ENCODE measurements at regions not wholly inside any gene's neighbourhood (a gene's known extent, or its start where the extent isn't known, plus 50 kb on each side); places are given as distances from the start of the nearest gene placed in this dataset.

DNA sequence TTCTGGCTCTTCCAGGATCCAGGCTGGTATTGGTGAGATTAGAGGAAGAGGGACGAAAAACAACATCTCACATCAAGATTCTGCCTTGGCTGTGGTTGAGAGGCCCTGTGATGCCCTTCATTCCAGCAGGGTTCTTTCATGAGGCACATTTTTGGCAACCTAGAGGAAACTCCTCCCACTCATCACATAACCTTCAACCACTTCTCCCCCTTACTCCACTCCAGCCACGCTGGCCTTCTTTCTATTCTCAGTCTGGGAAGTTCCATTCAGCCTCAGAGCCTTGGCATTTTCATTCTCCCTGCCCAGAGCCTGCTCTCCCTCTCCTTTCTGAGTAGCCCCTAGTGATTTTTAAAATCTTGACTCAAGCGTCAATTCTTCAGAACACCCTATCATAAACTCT is 337.5 kb downstream of the ZSWIM6 start:
- no peak for ATAC-seq
- TF ChIP-seq ZNF565 (CRISPR knock-in tag; conservative IDR thresholded peaks at IDR 0.05; ENCODE audit: low read depth), result no peak
- TF ChIP-seq SNAI2 (CRISPR knock-in tag; IDR thresholded peaks at IDR 0.05), result no peak
- no peak for TF ChIP-seq PPARA (CRISPR knock-in tag; IDR thresholded peaks at IDR 0.05; ENCODE audit: borderline replicate concordance)
- TF ChIP-seq RARB (CRISPR knock-in tag; IDR thresholded peaks at IDR 0.05), result no peak

DNA sequence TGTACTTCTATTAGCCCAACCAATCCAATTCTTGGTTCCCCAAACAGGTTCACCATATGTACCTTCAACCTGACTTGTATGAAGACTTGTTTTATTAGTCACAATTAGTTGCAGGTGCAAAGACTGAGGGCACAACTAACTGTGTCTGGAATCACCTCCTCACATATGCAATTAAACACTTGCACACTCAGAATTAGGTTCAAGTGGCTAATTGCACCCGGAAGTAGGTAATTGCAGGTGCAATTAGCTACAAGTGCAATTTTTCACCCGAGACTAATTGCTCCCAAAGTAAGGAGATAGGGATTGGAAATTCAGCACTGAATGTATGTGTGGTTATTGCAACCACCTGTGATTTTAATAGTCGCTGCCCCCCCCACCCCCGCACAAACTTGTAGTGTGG is 338.9 kb downstream of the ZSWIM6 start:
- no peak for TF ChIP-seq TOX (CRISPR knock-in tag; IDR thresholded peaks at IDR 0.05; ENCODE audit: borderline replicate concordance)
- no peak for TF ChIP-seq ZNF565 (CRISPR knock-in tag; conservative IDR thresholded peaks at IDR 0.05; ENCODE audit: low read depth)
- TF ChIP-seq ESRRG (CRISPR knock-in tag; IDR thresholded peaks at IDR 0.05), result no peak
- TF ChIP-seq BACH2 (CRISPR knock-in tag; IDR thresholded peaks at IDR 0.05; ENCODE audit: borderline replicate concordance), result no peak
- TF ChIP-seq, protein P1, sequence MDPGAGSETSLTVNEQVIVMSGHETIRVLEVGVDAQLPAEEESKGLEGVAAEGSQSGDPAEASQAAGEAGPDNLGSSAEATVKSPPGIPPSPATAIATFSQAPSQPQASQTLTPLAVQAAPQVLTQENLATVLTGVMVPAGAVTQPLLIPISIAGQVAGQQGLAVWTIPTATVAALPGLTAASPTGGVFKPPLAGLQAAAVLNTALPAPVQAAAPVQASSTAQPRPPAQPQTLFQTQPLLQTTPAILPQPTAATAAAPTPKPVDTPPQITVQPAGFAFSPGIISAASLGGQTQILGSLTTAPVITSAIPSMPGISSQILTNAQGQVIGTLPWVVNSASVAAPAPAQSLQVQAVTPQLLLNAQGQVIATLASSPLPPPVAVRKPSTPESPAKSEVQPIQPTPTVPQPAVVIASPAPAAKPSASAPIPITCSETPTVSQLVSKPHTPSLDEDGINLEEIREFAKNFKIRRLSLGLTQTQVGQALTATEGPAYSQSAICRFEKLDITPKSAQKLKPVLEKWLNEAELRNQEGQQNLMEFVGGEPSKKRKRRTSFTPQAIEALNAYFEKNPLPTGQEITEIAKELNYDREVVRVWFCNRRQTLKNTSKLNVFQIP (CRISPR knock-in tag; IDR thresholded peaks at IDR 0.05; ENCODE audit: borderline replicate concordance, low read depth), result no peak
- TF ChIP-seq SNAI2 (CRISPR knock-in tag; IDR thresholded peaks at IDR 0.05), result no peak
- TF ChIP-seq, protein P2, sequence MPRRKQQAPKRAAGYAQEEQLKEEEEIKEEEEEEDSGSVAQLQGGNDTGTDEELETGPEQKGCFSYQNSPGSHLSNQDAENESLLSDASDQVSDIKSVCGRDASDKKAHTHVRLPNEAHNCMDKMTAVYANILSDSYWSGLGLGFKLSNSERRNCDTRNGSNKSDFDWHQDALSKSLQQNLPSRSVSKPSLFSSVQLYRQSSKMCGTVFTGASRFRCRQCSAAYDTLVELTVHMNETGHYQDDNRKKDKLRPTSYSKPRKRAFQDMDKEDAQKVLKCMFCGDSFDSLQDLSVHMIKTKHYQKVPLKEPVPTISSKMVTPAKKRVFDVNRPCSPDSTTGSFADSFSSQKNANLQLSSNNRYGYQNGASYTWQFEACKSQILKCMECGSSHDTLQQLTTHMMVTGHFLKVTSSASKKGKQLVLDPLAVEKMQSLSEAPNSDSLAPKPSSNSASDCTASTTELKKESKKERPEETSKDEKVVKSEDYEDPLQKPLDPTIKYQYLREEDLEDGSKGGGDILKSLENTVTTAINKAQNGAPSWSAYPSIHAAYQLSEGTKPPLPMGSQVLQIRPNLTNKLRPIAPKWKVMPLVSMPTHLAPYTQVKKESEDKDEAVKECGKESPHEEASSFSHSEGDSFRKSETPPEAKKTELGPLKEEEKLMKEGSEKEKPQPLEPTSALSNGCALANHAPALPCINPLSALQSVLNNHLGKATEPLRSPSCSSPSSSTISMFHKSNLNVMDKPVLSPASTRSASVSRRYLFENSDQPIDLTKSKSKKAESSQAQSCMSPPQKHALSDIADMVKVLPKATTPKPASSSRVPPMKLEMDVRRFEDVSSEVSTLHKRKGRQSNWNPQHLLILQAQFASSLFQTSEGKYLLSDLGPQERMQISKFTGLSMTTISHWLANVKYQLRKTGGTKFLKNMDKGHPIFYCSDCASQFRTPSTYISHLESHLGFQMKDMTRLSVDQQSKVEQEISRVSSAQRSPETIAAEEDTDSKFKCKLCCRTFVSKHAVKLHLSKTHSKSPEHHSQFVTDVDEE (CRISPR knock-in tag; IDR thresholded peaks at IDR 0.05), result no peak
- no peak for TF ChIP-seq ZFP3 (CRISPR knock-in tag; IDR thresholded peaks at IDR 0.05)
- TF ChIP-seq TCF4 (CRISPR knock-in tag; IDR thresholded peaks at IDR 0.05; ENCODE audit: borderline replicate concordance), result no peak
- TF ChIP-seq OSR1 (CRISPR knock-in tag; IDR thresholded peaks at IDR 0.05), result no peak
- no peak for TF ChIP-seq ARNTL (CRISPR knock-in tag; IDR thresholded peaks at IDR 0.05; ENCODE audit: borderline replicate concordance, low read depth)
- no peak for TF ChIP-seq ISL1 (CRISPR knock-in tag; IDR thresholded peaks at IDR 0.05)
- no peak for TF ChIP-seq ZFP30 (CRISPR knock-in tag; IDR thresholded peaks at IDR 0.05)
- TF ChIP-seq, protein P3, sequence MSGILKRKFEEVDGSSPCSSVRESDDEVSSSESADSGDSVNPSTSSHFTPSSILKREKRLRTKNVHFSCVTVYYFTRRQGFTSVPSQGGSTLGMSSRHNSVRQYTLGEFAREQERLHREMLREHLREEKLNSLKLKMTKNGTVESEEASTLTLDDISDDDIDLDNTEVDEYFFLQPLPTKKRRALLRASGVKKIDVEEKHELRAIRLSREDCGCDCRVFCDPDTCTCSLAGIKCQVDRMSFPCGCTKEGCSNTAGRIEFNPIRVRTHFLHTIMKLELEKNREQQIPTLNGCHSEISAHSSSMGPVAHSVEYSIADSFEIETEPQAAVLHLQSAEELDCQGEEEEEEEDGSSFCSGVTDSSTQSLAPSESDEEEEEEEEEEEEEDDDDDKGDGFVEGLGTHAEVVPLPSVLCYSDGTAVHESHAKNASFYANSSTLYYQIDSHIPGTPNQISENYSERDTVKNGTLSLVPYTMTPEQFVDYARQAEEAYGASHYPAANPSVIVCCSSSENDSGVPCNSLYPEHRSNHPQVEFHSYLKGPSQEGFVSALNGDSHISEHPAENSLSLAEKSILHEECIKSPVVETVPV (CRISPR knock-in tag; IDR thresholded peaks at IDR 0.05), result no peak
- TF ChIP-seq ZNF8 (CRISPR knock-in tag; IDR thresholded peaks at IDR 0.05), result no peak
- no peak for TF ChIP-seq CSDC2 (CRISPR knock-in tag; IDR thresholded peaks at IDR 0.05)
- TF ChIP-seq GLIS3 (CRISPR knock-in tag; IDR thresholded peaks at IDR 0.05), result no peak
- TF ChIP-seq ZNF70 (CRISPR knock-in tag; IDR thresholded peaks at IDR 0.05), result no peak
- no peak for TF ChIP-seq RARB (CRISPR knock-in tag; IDR thresholded peaks at IDR 0.05)
- TF ChIP-seq, protein P4, sequence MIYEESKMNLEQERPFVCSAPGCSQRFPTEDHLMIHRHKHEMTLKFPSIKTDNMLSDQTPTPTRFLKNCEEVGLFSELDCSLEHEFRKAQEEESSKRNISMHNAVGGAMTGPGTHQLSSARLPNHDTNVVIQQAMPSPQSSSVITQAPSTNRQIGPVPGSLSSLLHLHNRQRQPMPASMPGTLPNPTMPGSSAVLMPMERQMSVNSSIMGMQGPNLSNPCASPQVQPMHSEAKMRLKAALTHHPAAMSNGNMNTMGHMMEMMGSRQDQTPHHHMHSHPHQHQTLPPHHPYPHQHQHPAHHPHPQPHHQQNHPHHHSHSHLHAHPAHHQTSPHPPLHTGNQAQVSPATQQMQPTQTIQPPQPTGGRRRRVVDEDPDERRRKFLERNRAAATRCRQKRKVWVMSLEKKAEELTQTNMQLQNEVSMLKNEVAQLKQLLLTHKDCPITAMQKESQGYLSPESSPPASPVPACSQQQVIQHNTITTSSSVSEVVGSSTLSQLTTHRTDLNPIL (CRISPR knock-in tag; IDR thresholded peaks at IDR 0.05; ENCODE audit: low read depth), result no peak
- ATAC-seq, result no peak

DNA sequence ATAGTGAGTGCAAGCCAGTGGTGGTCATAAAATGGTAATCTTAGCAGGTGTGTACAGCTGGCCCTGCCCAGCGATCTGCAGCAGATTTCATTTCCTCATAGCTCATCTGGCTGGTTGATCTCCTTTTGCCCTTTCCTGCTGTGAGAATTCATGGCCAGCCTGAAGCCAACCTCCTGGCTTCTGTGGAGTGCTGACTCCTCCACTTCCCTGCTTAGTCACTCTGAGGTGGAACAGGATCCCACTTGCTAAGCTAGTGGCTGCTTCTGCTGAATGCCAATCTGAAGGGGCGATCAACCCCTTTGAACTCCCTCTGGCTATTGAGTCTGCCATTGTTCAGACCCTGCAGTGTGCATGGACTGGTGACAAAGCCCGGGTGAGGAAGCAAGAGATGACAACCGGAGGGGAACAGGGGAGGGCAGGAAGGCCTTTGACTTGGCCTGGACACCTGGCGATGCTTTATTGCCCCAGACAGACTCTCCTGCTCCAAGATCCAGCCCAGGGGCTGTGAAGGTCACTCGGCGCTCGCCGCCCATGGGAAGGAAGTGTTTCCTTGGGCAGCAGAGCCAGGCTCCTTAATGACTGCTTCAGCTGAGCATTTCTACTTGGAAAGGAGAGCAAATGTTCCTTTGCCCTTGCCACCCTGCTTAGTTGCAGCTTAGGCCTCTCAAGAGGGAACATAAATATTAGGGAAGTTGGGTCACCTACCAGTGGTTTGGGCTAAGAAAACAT is 341.1 kb downstream of the ZSWIM6 start:
- ATAC-seq, result no peak
- TF ChIP-seq, protein P1 (CRISPR knock-in tag; IDR thresholded peaks at IDR 0.05; ENCODE audit: borderline replicate concordance, low read depth), result no peak
- TF ChIP-seq ARNTL (CRISPR knock-in tag; IDR thresholded peaks at IDR 0.05; ENCODE audit: borderline replicate concordance, low read depth) (no peak), ISL1 (CRISPR knock-in tag; IDR thresholded peaks at IDR 0.05) (no peak), ESRRG (CRISPR knock-in tag; IDR thresholded peaks at IDR 0.05) (no peak), GLIS3 (CRISPR knock-in tag; IDR thresholded peaks at IDR 0.05) (no peak), TOX (CRISPR knock-in tag; IDR thresholded peaks at IDR 0.05; ENCODE audit: borderline replicate concordance) (no peak), PPARA (CRISPR knock-in tag; IDR thresholded peaks at IDR 0.05; ENCODE audit: borderline replicate concordance) (no peak), ZNF70 (CRISPR knock-in tag; IDR thresholded peaks at IDR 0.05) (no peak), RARB (CRISPR knock-in tag; IDR thresholded peaks at IDR 0.05) (no peak), TCF4 (CRISPR knock-in tag; IDR thresholded peaks at IDR 0.05; ENCODE audit: borderline replicate concordance) (no peak)
- TF ChIP-seq, protein P4 (CRISPR knock-in tag; IDR thresholded peaks at IDR 0.05; ENCODE audit: low read depth), result no peak
- TF ChIP-seq, protein P2 (CRISPR knock-in tag; IDR thresholded peaks at IDR 0.05), result no peak
